Neural cell (in vitro differentiated cells): ENCODE measurements at regions not wholly inside any gene's neighbourhood (a gene's known extent, or its start where the extent isn't known, plus 50 kb on each side); places are given as distances from the start of the nearest gene placed in this dataset.

ENCODE experiments used
- CTCF ChIP-seq: fragments of 450-650 bp; IDR thresholded peaks from 2 replicates; pipeline ENCODE4 v1.5.1; 2014; ENCODE audit warnings: antibody characterized with exemption, mild to moderate bottlenecking, moderate library complexity; ENCODE audit not compliant: poor library complexity, severe bottlenecking
- REST ChIP-seq: IDR thresholded peaks from 2 replicates; pipeline ENCODE4 v1.6.1; 2012; ENCODE audit warnings: borderline replicate concordance
- TAF1 ChIP-seq: IDR thresholded peaks from 2 replicates; pipeline ENCODE4 v1.6.1; 2012; ENCODE audit warnings: low read depth

GRCh38 chr13:106322628-106323027 is 212.8 kb downstream of the EFNB2 start:
- TF ChIP-seq REST (no peak), CTCF (no peak), TAF1 (no peak)
